ENCODE measurements at regions not wholly inside any gene's neighbourhood (a gene's known extent, or its start where the extent isn't known, plus 50 kb on each side); places are given as distances from the start of the nearest gene placed in this dataset.
"Not testable (repeated sequence)": the region's sequence is repeated elsewhere in the genome, so short reads cannot be mapped to it uniquely, and the experiment has no call there.

- no peak for DNase-seq (ENCODE audit: low read depth)
Observed at GRCh38 chr1:232713785-232714184, 83.9 kb upstream of the SIPA1L2 start.

DNA sequence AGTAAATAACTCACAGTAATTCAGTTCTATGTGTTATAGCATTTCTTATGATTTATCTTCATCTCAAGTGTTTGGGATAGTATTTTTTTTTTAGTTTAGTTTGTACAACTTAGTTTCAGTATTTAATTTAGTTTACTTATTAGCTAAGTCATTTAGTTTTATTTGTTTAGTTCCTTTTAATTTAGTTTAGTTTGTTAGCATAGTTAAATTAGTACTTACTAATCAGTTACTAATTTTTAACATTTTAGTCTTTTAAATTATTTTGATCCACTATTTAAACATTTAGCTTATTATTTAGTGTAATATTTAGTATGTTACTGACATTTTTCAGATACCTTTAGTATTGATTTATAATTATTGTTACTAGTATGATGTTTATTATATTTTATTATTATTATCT, 85.2 kb upstream of the SIPA1L2 start:
- no peak for DNase-seq (ENCODE audit: low read depth)

DNA sequence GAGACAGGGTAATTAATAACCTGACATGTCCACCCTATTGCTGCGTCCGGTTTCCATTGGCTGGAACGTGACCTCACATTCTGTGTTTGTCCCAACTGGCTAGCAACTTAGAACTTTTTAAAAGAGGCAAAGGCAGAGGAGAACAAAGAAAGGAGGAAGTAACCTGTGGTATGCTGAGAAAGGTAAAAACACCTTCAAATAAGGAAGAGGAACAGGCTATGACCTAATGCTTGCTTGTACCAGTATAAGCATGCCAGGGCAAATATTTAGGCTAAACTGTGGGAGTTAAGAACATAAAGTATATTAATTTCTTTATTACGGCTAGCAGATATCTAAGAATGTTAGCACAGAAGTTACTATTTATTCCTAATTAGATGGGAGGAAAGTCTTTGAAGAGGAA, 87.3 kb upstream of the MAP10 start:
- DNase-seq (ENCODE audit: low read depth) = not testable (repeated sequence)

- DNase-seq (ENCODE audit: low read depth) = no peak
Observed at GRCh38 chr1:232718928-232719927, 86.0 kb upstream of the MAP10 start.

DNA sequence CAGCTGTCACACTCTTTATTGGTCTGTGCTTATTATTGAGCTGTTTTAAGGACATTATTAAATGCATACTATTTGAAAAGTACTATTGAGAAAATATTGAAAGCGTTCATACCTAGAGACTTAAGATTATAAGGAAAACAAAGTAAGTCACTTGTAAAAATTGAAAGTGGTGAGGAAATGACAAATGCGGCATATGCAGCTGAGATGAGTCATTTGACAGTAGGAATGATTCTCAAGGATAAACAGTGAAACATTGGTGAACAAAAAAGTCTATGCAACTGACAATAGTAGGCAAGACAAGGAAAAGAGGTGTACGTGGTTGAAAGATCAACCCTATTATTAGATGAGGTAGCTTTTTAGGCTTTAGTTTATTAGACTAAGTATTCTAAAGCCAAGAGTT, 82.6 kb upstream of the MAP10 start:
- no peak for DNase-seq (ENCODE audit: low read depth)

DNA sequence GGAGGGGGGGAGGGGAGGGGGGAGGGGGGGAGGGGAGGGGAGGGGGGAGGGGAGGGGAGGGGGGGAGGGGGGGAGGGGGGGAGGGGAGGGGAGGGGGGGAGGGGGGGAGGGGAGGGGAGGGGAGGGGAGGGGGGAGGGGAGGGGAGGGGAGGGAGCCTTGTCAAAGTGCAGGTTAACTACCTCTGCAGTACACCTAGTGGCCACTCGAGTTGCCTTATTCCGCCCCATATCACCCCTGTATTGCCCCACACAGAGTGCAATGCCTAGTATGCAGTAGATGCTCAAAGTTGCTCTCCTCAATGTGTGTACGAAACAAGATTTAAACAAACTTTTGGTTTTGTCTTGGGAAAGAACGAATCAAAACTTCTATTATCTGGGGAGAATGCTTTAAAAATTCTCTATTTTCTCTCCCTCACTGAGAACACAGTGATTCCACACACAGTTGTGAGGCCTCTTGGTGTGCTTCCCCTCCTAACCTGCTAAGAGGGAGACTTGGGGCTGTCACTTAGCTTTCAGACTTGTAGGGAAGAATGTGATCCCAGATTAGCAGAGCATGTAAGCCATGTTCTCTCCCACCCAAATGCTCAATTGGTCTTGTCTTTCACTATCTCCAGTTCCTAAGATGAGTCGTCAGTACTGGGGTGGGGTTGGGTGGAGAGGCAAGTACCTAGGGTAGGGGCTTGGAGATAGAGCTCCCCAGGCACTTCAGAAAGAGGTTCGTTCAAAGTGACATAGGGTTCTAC, 79.7 kb upstream of the MAP10 start:
- DNase-seq (ENCODE audit: low read depth) = peak; percentile 30

DNA sequence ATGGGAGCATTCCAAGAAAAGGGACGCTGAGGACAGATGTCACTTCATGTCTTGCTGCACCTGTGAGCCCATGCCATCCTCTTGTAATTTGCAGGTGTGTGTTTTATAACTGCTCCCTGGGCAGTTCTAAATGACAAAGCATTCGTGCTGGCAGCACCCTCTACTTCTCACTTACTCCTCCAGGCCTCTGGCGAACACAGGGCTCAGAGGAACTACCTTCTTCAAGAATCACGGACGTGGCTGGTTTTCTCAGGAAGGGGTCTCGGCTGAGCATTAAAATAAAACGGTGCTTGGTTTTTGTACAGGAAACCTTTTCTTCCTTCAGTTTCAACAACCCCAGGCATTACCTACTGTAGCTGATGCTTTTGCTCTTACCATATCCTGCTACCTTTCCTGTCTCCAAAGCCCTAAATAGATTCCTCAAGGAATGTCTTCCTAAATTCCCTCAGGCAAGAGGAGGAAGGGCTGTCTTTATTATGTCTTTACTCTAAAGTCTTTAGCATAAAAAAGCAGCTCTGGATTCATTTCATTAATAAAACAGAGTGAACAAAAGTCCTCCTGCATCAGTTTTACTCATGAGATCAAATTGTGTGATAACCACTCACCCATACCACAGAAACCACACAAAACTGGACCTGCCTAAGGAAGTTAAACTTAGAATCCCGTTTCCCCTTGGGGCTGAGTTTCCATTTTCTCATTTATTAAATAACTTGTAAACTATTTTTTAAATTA, 79.0 kb upstream of the MAP10 start:
- peak; percentile 70 for DNase-seq (ENCODE audit: low read depth)

DNA sequence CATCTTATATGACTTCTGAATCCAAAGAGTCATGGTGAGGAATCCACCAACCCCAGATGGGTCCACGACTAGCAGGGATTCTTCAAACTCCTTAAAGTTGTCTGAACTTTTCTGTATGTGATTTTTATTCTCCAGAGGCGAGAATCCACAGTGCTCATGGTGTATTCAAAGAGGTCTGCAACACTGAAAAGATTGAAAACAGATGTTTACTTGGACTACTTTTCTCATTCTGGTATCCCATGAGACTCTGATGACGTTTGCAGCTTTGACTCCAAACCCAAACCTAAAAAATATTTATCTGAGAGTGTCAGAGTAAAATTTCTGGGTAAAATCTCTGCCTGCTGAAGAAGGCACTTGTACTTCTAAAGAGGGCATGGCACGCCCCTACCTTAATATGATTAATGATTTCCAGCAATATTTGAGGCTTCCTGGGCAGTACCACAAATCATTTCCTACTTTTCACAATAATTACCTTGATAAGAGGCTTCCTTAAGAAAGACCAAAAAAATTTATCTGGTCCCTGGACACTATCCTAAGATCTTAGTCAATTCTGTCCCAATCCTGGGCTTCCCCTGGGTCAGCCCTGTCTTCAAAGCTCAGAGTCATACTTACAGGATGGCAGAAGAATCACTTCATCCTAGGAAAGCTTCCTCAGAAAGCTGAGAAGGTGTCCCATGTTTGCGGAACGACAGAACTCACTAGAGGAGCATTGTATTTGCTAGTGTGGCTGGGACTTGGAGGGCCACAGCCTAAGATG, 76.5 kb upstream of the MAP10 start:
- no peak for DNase-seq (ENCODE audit: low read depth)

DNA sequence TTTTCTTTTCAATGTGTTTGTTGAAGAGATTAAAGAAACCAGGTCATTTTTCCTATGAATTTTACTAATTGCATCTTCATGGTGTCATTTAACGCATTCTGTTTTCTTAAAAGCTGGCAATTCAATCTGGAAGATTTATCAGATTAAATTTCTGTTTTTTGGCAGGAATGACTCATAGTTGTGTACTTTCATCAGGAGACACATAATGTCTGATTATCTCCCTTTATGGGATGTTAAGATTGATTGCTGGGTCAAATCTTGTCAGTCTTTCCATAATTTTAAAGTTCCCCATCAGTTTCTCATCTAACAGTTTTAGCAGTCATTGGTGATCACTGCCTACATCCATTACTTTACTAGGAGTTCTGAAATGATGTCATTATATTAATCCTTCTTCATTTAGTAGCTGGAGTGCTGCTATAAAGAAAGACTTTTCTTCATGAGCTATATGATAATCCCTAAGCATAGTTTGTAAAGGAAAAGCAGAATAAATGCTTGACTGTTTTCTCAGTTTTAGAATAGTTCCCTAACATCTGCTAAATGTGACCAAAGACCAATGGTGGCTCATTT, 72.8 kb upstream of the MAP10 start:
- no peak for DNase-seq (ENCODE audit: low read depth)

DNA sequence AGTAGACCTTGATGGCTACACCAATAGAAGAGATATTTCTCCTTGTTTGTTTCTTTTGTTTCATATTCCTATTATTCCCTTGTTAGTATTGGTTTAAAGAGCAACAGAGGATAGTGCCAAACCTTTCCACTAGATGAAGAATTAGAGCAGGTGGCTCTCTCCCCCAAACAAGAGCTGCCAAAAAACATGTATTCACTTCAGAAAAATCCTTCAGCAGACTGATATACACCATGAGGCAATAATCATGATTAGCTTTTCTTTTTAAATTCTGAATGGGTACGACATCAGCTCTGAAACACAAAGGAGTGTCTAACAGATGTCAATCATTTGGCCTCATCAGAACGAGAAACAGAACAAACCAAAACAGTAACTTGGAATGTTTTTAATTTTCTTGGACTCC, 67.3 kb upstream of the MAP10 start:
- DNase-seq (ENCODE audit: low read depth) = no peak

DNA sequence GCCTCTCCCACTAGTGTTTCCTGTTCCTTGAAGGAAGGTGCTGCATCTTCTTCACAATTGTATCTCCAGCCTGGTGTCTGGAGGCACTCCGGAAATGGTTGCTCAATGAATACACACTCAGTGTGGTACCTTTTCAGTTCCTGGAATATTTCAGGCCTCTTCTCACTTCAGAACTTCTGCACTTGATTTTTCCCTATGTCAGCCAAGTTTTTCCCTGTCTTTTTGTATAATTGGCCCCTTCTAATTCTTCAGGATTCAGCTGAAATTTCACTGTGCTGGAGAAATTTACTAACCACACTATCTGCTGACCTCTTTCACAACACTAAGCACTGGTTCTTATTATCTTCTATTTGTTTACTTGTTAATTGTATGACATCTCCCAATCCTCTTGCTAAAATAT, 61.2 kb upstream of the MAP10 start:
- no peak for DNase-seq (ENCODE audit: low read depth)

DNA sequence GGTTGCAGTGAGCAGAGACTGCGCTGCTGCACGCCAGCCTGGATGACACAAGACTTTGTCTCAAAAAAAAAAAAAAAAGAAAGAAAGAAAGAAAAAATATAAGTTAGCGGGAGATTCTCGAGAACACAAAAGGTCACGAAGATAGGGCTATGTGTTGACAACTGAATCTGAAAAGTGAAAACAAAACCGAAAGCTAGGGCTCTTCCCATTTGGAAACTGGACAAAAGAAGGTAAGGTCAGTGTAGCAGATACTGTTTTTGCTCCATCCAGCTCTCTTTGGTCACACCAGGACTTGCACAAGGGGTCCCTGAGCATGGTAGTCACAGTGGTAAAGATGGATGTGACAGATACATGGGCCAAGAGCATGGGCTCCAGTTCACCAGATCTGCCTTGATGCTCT, 60.4 kb upstream of the MAP10 start:
- DNase-seq (ENCODE audit: low read depth) = no peak

GRCh38 chr1:232745698-232746097, 59.5 kb upstream of the MAP10 start:
- not testable (repeated sequence) for DNase-seq (ENCODE audit: low read depth)

DNA sequence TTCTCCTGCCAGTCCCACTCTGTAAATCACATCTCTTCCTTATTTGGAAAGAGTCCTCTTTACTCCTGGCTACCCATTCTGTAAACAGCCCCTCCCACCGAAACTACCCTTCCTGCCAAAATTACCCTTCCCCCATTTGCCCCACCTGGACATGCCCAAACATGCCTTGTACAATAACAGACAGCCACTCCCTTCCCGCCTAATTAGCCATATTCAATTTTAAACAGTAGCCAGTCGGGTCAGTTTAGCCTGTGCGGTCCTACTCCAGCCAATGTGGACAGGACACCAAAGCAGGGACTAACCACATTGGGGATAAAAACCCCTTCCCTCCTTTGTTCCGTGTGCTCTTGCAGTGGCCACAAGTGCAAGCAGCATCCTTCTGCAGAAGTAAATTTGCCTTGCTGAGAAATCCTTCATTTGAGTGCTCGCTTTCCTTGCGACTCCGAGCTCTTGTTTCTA, 56.3 kb upstream of the MAP10 start:
- DNase-seq (ENCODE audit: low read depth) = no peak

- DNase-seq (ENCODE audit: low read depth) = no peak
Observed at GRCh38 chr1:232751393-232752140, 53.6 kb upstream of the MAP10 start.

GRCh38 chr1:232752365-232752764, 52.9 kb upstream of the MAP10 start:
- no peak for DNase-seq (ENCODE audit: low read depth)

- no peak for DNase-seq (ENCODE audit: low read depth)
Observed at GRCh38 chr1:232754930-232755329, 50.3 kb upstream of the MAP10 start.
